DMS153 (cell line): ENCODE measurements at regions not wholly inside any gene's neighbourhood (a gene's known extent, or its start where the extent isn't known, plus 50 kb on each side); places are given as distances from the start of the nearest gene placed in this dataset.

Experiments
- DNase-seq: peaks from one replicate; lab custom pipeline; 2025; lab: John Stamatoyannopoulos, UW

- DNase-seq: no peak
Measured at GRCh38 chr1:82775406-82776000, 974.8 kb downstream of the ADGRL2 start.

DNA sequence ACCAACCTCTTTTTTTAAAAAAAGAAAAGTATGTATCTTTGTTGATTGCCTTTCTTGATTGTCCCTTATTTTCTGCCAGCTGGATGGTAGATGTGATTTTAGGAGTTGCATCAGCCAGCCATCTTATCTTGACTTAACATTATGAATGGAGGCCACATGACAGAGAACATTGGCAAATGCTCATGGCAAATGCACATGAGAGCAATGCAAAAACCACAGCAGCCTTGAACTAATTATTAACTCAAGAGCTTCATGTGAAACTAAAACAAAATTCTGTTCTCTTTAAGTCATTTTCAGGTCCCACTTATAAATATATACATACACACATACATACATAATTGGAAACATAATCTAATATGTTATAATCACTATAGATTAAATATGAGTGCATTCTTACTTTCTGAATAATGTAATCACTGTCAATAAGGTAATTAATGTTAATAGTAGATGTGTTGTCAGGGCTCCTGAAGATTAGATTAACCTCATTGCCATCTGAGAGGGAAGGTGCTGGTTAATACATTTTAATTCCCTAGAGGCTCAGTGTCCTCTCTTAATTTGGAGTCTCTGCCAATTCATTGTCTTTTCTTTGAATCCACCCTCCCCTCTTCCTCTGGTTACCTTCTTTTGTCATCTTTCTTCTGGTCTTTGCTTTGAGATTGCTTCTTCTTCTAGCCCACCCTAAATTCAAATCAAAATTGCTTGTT lies 962.2 kb downstream of the ADGRL2 start:
- DNase-seq: no peak

- DNase-seq: no peak
Measured at GRCh38 chr1:82759035-82759434, 958.3 kb downstream of the ADGRL2 start.

- DNase-seq: no peak
Measured at GRCh38 chr1:82755671-82756070, 954.9 kb downstream of the ADGRL2 start.

- no peak for DNase-seq
Measured at GRCh38 chr1:82755191-82755590, 954.5 kb downstream of the ADGRL2 start.

DNA sequence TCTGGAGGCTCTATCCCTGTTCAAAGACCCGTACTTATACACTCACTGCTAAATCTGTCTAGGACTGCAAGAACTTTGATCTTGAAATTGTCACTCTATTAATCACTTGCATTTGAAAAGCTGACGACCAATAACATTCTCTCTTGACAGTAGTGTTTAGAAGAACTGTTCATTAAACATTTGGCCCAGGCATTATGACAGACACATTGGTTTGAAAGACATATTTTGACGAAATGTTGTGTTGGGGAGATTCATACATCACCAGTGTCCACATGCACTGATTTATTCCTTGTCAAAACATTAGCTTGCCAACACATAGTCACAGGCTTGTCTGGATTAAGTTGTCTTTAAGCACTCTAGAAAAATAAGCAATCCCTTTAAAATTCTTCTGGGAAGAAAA lies 951.3 kb downstream of the ADGRL2 start:
- DNase-seq: no peak

DNA sequence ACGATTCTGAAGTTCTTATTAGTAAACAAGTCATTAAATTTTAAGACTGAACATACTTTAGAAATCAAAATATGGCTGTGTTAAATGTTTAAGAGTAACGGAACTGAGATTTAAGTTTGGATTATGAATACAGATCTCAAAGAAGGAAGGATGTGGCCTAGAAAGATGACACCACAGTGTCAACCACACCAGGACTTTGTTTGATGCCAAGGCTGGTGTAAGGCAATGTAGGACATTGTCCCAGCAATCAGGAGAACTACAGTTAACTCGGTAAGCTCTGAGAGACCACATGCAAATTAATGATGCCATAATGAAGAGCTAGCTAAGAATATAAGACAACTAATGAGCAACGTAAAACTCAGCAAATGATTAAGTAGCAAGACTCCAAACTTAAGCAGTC lies 932.9 kb downstream of the ADGRL2 start:
- DNase-seq: no peak

DNA sequence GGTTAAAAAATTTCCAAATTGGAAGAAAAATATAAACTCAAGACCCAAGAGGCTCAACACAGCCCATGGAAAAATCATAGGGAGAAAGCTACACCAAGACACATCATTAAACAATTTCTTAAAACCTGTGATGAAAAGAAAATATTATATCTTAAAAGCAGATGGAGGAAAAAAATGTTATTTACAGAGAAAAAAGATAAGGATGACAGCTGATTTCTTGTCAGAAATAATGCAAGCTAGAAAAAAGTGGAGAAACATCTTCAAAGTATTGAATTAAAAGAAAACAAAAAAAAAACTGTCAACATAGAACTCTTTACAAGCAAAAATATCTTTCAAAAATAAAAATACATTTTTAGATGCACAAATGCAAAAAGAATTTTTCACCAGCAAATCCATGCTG lies 930.5 kb downstream of the ADGRL2 start:
- DNase-seq: no peak

DNA sequence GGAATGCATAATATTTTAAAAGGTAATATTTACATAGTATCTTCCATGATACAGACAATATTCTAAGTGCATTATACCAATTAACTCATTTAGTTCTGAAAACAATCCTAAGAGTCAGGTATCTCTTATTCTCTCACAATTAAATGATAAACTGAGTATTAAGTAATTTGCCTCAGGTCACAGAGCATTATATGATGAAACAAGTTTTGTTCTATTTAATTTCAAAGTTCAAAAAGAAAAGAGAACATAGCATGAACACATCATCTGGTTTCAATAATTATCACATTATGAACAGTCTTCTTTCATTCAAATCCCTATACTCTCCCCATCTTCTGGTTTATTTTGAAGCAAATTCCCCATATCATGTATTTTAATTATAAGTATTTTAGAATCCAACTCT lies 927.5 kb downstream of the ADGRL2 start:
- DNase-seq: no peak

- no peak for DNase-seq
Measured at GRCh38 chr1:82724246-82724645, 923.5 kb downstream of the ADGRL2 start.

DNA sequence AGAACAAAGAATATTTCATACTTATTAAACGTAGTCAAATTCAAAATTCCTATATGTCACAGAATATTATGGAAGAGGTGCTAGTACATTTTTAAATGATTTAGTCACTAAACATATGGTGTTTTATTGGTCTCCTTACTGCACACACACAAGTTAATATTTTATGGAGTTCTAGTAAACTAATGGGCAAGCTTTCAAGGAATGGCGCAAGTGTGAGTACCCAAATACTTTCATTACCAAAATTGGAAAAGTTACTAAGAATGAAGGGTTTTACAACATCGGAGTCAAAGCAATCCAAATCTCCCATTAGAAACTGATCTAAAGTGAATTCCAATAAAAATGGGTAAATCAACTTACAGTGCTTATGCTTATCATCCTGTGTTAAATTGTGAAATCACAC lies 921.9 kb downstream of the ADGRL2 start:
- DNase-seq: no peak

DNA sequence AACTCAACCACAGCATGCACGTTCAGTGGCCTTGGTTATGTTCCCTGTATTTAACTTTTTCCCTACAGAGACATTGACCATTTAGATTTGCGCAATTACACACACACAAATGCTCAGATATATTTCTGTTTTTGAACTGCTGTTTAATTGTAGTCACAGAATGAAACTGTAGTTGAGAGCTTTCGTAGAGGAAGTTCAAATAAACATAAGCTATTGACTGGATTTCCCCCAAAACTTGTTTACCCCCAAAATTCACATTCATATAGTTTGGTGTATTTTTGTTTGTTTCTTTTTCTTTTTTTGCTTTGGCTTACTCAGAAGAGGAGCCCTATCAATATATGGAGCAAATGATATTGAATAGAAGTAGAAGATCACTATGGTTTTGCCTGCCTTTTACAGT lies 921.0 kb downstream of the ADGRL2 start:
- DNase-seq: no peak

DNA sequence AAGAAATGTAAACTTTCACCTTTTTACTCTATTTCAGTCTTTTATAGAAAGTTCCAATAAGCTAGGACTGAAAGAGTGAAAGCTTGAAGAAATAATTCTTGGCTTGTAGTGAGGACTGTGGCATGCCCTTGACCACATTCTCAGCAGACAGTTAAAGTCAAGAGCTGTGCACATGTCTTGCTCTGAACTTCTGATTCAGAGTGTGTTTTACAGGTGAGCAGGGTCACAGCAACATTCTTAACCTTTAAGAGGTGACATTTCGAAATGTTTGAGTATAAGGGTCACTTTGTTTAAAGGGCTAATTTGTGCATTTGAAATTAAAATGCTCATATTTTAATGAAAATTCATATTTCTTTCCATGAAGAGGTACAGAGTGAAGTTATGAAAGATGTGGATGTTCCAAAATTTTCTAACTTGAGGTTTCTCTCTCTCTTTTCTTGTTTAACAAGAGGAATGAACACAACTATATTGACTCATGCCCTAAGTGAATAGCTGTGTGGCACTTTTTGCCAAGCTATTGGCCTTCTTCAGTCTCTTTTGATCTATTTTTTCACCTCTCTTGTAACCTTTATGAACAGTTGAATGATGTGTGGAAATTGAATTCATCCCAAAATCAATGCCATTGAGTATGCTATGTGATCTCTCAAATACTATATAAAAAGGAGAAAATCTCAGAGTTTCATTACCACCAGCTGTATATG lies 918.1 kb downstream of the ADGRL2 start:
- DNase-seq: no peak

GRCh38 chr1:82710091-82710490 lies 909.4 kb downstream of the ADGRL2 start:
- DNase-seq: no peak

- no peak for DNase-seq
Measured at GRCh38 chr1:82707681-82708080, 906.9 kb downstream of the ADGRL2 start.

DNA sequence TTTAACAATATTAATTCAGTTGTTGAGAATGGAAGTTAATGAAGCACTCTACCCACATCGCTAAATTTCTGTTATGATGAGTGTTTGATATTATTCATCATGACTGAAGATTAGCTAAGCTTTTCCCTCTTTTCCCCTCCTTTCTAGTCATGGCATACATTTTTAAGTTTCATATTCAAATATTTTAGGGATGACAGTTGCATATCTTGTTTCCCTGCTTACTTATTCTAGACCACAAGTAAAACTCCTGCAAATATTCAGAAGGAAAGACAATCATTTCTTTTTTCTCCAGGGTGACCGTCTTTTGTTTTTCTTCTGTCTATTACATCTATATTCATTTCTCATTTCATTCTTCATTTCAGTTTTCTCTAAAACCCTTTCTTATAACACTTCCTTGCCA lies 906.0 kb downstream of the ADGRL2 start:
- DNase-seq: no peak

DNA sequence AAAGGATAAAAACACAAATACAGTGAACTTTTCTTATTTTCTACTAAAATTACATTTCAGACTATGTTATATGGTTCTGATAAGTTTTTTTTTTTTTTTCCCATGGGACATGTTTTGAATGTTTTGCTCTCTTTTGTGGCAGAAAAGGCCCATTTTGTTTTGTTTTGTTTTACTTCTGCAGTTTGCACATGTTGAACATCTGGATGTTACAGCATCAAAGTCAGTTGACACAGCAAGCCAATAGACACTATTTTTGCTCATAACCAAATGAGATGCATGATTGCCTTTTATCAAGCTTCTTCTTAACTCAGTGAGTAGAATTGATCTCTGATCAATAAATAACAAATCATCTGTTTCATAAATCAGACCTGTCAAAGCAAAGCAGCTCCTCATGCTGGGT lies 904.2 kb downstream of the ADGRL2 start:
- no peak for DNase-seq

DNA sequence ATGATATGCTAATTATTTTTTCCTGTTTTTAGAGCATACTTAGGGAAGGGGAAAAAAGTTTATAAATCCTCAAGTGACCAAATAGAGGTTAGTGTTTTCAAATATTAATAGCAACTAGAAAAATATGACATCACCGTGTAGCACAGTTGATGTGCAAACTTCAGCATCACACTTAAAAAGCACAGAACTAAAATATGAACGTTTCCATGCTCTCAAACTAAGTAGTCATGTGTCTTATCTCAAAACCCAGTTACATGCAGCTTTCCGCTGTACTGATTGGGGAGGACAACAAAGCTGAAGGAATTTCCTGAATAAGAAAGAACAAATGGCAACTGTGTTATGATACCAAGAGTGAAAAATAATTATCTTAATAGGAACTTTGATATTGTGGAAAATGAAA lies 903.7 kb downstream of the ADGRL2 start:
- DNase-seq: no peak

- no peak for DNase-seq
Measured at GRCh38 chr1:82703951-82704350, 903.2 kb downstream of the ADGRL2 start.

- no peak for DNase-seq
Measured at GRCh38 chr1:82700476-82700875, 899.7 kb downstream of the ADGRL2 start.

DNA sequence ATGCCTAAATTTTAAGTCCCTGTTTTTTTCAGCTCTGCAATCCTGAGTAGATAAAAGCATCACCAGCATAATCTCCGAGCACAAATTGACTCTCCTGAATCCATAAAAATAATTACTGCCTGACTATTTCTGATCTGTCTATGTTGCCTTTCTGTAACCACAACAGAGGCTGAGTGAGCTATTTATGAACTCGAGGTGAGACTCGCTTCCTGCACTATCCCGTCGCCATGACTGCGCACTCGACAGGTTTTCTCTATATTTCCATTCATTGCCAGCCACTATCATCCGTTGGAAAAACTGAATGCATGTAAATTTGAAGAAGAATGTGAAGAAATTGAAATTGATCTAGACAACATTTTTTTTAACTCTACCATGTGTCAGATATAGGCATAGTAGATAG lies 897.2 kb downstream of the ADGRL2 start:
- peak; percentile 89 for DNase-seq

DNA sequence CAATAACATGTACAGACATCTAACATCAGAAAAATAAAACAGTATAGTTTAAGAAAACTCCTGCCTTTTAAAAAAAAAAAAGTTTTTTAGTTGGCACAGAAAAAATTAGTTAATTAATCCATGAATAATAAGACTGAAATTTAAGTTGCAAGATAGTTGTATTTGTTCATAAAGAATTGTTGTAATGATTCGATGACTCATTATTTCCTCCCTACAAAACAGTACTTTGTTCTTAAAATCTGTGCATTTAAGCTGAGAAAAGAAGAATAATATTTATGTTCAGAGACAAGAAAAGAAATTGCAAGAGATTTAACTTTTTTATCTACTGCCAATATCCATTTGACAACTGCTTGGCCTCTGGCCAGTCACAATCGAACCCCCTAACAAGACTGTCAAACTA lies 894.7 kb downstream of the ADGRL2 start:
- no peak for DNase-seq

DNA sequence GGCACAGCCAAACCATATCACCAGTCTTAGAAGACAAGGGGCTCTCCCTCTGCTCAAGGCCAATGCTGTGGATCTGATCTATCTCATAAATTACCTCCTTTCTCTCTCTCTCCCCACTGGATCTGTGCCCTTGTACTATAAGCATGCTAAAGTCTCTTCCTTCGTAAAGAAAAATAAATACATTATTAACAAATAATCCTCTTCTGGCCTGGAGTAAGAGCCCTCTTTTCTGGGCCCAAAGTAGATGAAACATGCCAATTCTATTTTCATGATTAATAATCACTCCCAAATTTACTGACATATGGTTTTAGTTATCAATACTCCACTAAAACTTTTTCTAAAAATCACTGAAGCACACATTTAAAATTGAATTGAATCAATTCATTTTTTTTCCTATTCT lies 889.7 kb downstream of the ADGRL2 start:
- no peak for DNase-seq

DNA sequence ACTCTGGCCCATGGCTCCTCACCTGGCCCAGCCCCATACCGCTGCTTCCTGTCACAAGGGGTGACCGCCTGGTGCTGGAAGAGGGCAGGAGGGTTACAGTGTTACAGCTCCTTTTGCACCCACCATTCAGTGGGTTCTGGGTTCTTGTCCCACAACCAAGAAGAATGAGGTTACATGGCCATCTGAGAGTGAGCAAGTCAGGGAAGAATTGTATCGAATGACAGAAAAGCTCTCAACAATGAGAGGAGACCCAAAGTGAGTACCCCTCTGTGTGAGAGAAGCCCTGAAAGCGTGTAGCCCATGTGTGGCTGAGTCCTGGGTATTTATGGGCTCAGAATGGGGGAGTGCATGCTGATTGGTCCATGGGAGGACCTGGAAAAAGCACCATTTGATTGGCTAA lies 888.5 kb downstream of the ADGRL2 start:
- no peak for DNase-seq
